ENCODE measurements at regions not wholly inside any gene's neighbourhood (a gene's known extent, or its start where the extent isn't known, plus 50 kb on each side); places are given as distances from the start of the nearest gene placed in this dataset.

DNA sequence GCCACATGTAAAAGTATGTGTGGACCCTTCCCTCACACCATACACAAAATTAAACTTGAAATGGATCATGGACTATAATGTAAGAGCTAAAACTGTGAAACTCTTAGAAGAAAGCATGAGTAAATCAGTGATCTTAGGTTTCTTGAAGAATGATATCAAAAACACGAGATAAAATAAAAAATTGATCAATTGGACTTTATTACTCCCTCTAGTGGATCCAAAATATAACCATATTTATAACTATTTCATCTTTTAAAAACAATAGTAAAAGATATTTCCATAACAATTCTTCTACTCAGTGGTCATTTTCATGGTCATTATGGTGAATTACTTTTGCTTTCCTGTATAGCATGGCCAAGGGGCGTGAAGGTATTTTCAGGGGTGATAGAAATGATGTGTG lies 174.6 kb upstream of the LSM14A start:
- BruUV-seq (replicated peaks) = no TSS peak
- ChIA-PET CTCF (interaction anchor here (1.0 to 1.5 kb wide), 3 partner anchors 10 to 220 kb away, joined by 3 to 7 read pairs (median 5); no protein-coding TSS in a partner anchor), RAD21 (ENCODE audit: unreplicated experiment) (no interaction called here), POLR2A (no interaction called here), SMC1A (ENCODE audit: uncharacterized antibody, unreplicated experiment) (no interaction called here)
- Histone ChIP-seq H3K9ac (ENCODE audit: control insufficient read depth, insufficient read depth, low read length) (no peak overlapping the region), H3K36me3 (ENCODE audit: control insufficient read depth in 2 of 2, insufficient read depth in 2 of 2, low read length in 1 of 2) (no peaks in the 10 kb centered on the region), H3K4me3 (no peak overlapping the region), H3K79me2 (ENCODE audit: control insufficient read depth, insufficient read depth, low read length) (no peaks in the 10 kb centered on the region), H2AFZ (ENCODE audit: control insufficient read depth, low read depth, low read length) (no peak overlapping the region), H3K27ac (ENCODE audit: control insufficient read depth, insufficient read depth) (no peak overlapping the region), H3K27me3 (replicated peaks in 1 of 2; ENCODE audit: control insufficient read depth in 2 of 2, insufficient read depth in 2 of 2, low read length in 1 of 2) (no peaks in the 10 kb centered on the region; a peak in 1 of 4 replicates), H3K4me1 (ENCODE audit: control insufficient read depth, insufficient read depth, low read length) (no peaks in the 10 kb centered on the region), H4K20me1 (ENCODE audit: control insufficient read depth, insufficient read depth) (no peaks in the 10 kb centered on the region), H3K4me2 (ENCODE audit: control insufficient read depth, insufficient read depth) (no peak overlapping the region), H3K9me3 (replicated peaks; ENCODE audit: control insufficient read depth, insufficient read depth, low read length) (no peaks in the 10 kb centered on the region)
- no peak for FAIRE-seq
- 11% methylated on average over 2 of the region's 2 CpGs for WGBS (ENCODE audit: insufficient coverage, insufficient replicate concordance, low lambda C conversion rate, missing lambda C conversion rate)
- ATAC-seq = no peak
- in situ Hi-C loops (cut with MboI) (no loop called here), intact Hi-C loops (cut with micrococcal nuclease; ENCODE audit: unreplicated experiment) (loop anchor here (5.0 kb wide), 1 partner anchor 220 kb away; no protein-coding TSS in a partner anchor)
- TF ChIP-seq CEBPB (IDR thresholded peaks at IDR 0.05; ENCODE audit: borderline replicate concordance in 1 of 2, low read depth in 2 of 2, low read length in 2 of 2) (no peak), NR2C1 (IDR thresholded peaks at IDR 0.05) (no peak), LARP7 (IDR thresholded peaks at IDR 0.05) (no peak), EP300 (IDR thresholded peaks at IDR 0.05; ENCODE audit: borderline replicate concordance in 1 of 2, control insufficient read depth in 1 of 2, low read depth in 2 of 2, low read length in 2 of 2) (no peak)
- TF ChIP-seq, protein P1, sequence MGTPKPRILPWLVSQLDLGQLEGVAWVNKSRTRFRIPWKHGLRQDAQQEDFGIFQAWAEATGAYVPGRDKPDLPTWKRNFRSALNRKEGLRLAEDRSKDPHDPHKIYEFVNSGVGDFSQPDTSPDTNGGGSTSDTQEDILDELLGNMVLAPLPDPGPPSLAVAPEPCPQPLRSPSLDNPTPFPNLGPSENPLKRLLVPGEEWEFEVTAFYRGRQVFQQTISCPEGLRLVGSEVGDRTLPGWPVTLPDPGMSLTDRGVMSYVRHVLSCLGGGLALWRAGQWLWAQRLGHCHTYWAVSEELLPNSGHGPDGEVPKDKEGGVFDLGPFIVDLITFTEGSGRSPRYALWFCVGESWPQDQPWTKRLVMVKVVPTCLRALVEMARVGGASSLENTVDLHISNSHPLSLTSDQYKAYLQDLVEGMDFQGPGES (IDR thresholded peaks at IDR 0.05) = no peak
- DNase-seq (ENCODE audit: low read depth, low spot score) = no peak

DNA sequence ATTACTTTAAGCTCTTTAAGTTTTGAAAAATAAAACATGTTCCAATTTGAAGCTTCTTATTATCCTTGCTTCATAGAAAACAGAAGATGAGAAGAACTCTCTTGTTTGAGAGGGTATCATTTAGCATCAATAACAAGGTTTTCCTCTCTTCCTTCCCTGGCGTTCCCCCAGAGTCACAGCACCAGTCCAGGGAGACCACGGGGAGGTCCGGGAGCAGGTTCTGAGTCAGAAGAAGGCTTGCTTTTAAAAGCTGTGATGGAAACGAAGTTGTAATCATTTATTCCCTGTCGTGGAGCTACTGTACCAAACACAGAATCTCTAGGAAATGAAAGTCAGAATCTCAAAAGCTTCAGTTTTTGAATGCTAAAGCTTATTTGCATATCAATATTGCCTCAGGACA lies 174.0 kb upstream of the LSM14A start:
- no peak overlapping the region for H3K9ac ChIP-seq (ENCODE audit: control insufficient read depth, insufficient read depth, low read length)
- H3K4me2 ChIP-seq (ENCODE audit: control insufficient read depth, insufficient read depth) = no peak overlapping the region
- no peak overlapping the region for H2AFZ ChIP-seq (ENCODE audit: control insufficient read depth, low read depth, low read length)
- no peak overlapping the region for H3K27ac ChIP-seq (ENCODE audit: control insufficient read depth, insufficient read depth)
- no peaks in the 10 kb centered on the region for H4K20me1 ChIP-seq (ENCODE audit: control insufficient read depth, insufficient read depth)
- FAIRE-seq = no peak
- no peak for DNase-seq (ENCODE audit: low read depth, low spot score)
- no TSS peak for BruUV-seq (replicated peaks)
- no peaks in the 10 kb centered on the region for H3K79me2 ChIP-seq (ENCODE audit: control insufficient read depth, insufficient read depth, low read length)
- no peak overlapping the region for H3K4me3 ChIP-seq
- ChIA-PET CTCF (interaction anchor here (1.0 to 1.5 kb wide), 3 partner anchors 11 to 220 kb away, joined by 3 to 7 read pairs (median 5); no protein-coding TSS in a partner anchor), RAD21 (ENCODE audit: unreplicated experiment) (no interaction called here), POLR2A (no interaction called here), SMC1A (ENCODE audit: uncharacterized antibody, unreplicated experiment) (no interaction called here)
- H3K36me3 ChIP-seq (ENCODE audit: control insufficient read depth in 2 of 2, insufficient read depth in 2 of 2, low read length in 1 of 2) = no peaks in the 10 kb centered on the region
- H3K27me3 ChIP-seq (replicated peaks in 1 of 2; ENCODE audit: control insufficient read depth in 2 of 2, insufficient read depth in 2 of 2, low read length in 1 of 2) = no peaks in the 10 kb centered on the region; a peak in 1 of 4 replicates
- intact Hi-C loops (cut with micrococcal nuclease; ENCODE audit: unreplicated experiment) = loop anchor here (5.0 kb wide), 1 partner anchor 221 kb away; no protein-coding TSS in a partner anchor
- in situ Hi-C loops (cut with MboI) = no loop called here
- H3K4me1 ChIP-seq (ENCODE audit: control insufficient read depth, insufficient read depth, low read length) = no peaks in the 10 kb centered on the region
- H3K9me3 ChIP-seq (replicated peaks; ENCODE audit: control insufficient read depth, insufficient read depth, low read length) = no peaks in the 10 kb centered on the region
- no peak for ATAC-seq
- WGBS (ENCODE audit: insufficient coverage, insufficient replicate concordance, low lambda C conversion rate, missing lambda C conversion rate) = 2% methylated on average over 5 of the region's 5 CpGs
- TF ChIP-seq, protein P2, sequence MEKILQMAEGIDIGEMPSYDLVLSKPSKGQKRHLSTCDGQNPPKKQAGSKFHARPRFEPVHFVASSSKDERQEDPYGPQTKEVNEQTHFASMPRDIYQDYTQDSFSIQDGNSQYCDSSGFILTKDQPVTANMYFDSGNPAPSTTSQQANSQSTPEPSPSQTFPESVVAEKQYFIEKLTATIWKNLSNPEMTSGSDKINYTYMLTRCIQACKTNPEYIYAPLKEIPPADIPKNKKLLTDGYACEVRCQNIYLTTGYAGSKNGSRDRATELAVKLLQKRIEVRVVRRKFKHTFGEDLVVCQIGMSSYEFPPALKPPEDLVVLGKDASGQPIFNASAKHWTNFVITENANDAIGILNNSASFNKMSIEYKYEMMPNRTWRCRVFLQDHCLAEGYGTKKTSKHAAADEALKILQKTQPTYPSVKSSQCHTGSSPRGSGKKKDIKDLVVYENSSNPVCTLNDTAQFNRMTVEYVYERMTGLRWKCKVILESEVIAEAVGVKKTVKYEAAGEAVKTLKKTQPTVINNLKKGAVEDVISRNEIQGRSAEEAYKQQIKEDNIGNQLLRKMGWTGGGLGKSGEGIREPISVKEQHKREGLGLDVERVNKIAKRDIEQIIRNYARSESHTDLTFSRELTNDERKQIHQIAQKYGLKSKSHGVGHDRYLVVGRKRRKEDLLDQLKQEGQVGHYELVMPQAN (conservative IDR thresholded peaks at IDR 0.05) = no peak
- TF ChIP-seq CBFB (IDR thresholded peaks at IDR 0.05; ENCODE audit: low read depth) (no peak), BACH1 (IDR thresholded peaks at IDR 0.05; ENCODE audit: borderline replicate concordance) (no peak), YY1 (IDR thresholded peaks at IDR 0.05; ENCODE audit: low read depth, low read length) (no peak)
- TF ChIP-seq, protein P3, sequence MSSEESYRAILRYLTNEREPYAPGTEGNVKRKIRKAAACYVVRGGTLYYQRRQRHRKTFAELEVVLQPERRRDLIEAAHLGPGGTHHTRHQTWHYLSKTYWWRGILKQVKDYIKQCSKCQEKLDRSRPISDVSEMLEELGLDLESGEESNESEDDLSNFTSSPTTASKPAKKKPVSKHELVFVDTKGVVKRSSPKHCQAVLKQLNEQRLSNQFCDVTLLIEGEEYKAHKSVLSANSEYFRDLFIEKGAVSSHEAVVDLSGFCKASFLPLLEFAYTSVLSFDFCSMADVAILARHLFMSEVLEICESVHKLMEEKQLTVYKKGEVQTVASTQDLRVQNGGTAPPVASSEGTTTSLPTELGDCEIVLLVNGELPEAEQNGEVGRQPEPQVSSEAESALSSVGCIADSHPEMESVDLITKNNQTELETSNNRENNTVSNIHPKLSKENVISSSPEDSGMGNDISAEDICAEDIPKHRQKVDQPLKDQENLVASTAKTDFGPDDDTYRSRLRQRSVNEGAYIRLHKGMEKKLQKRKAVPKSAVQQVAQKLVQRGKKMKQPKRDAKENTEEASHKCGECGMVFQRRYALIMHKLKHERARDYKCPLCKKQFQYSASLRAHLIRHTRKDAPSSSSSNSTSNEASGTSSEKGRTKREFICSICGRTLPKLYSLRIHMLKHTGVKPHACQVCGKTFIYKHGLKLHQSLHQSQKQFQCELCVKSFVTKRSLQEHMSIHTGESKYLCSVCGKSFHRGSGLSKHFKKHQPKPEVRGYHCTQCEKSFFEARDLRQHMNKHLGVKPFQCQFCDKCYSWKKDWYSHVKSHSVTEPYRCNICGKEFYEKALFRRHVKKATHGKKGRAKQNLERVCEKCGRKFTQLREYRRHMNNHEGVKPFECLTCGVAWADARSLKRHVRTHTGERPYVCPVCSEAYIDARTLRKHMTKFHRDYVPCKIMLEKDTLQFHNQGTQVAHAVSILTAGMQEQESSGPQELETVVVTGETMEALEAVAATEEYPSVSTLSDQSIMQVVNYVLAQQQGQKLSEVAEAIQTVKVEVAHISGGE (CRISPR knock-in tag; IDR thresholded peaks at IDR 0.05) = no peak

Data from GM12878 (cell line).